ENCODE measurements at regions not wholly inside any gene's neighbourhood (a gene's known extent, or its start where the extent isn't known, plus 50 kb on each side); places are given as distances from the start of the nearest gene placed in this dataset.

GRCh38 chrX:40377684-40378083 lies 203.1 kb upstream of the ATP6AP2 start:
- no peak for DNase-seq (ENCODE audit: low spot score)
- H3K27me3 Mint-ChIP-seq (ENCODE audit: low read depth) = no peaks in the 10 kb centered on the region
- peaks cover 8% of the 10 kb centered on the region for H3K9me3 Mint-ChIP-seq (ENCODE audit: low read depth)
- no peaks in the 10 kb centered on the region for H3K4me1 Mint-ChIP-seq (ENCODE audit: low read depth)
- H3K36me3 Mint-ChIP-seq (ENCODE audit: low read depth) = no peaks in the 10 kb centered on the region
- TF ChIP-seq, protein P1, sequence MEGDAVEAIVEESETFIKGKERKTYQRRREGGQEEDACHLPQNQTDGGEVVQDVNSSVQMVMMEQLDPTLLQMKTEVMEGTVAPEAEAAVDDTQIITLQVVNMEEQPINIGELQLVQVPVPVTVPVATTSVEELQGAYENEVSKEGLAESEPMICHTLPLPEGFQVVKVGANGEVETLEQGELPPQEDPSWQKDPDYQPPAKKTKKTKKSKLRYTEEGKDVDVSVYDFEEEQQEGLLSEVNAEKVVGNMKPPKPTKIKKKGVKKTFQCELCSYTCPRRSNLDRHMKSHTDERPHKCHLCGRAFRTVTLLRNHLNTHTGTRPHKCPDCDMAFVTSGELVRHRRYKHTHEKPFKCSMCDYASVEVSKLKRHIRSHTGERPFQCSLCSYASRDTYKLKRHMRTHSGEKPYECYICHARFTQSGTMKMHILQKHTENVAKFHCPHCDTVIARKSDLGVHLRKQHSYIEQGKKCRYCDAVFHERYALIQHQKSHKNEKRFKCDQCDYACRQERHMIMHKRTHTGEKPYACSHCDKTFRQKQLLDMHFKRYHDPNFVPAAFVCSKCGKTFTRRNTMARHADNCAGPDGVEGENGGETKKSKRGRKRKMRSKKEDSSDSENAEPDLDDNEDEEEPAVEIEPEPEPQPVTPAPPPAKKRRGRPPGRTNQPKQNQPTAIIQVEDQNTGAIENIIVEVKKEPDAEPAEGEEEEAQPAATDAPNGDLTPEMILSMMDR (IDR thresholded peaks at IDR 0.05) = no peak
- no peak overlapping the region for H3K27ac Mint-ChIP-seq (ENCODE audit: unreplicated experiment)
- H3K4me3 Mint-ChIP-seq (ENCODE audit: unreplicated experiment) = no peak overlapping the region

DNA sequence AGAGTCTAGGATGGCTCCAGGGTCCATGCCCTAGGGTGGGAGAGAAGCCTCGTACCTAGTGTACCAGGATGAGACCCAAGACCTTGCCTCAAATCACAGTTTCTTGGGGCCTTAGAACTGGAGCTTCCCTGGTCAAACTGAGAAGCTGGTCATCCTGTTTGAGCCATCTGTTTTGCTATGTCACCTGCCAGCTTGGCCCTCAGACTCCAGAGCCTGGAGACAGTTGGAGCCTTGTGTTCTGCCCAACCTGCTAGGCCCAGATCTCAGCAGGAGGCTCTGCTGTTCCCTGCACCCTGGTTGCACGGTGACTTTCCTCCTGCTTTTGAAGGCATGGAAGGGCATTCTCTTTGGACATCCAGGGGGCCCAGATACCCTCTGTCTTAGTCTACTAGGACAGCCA lies 206.3 kb upstream of the ATP6AP2 start:
- H3K4me1 Mint-ChIP-seq (ENCODE audit: low read depth) = no peaks in the 10 kb centered on the region
- H3K27ac Mint-ChIP-seq (ENCODE audit: unreplicated experiment) = no peak overlapping the region
- TF ChIP-seq, protein P1 (IDR thresholded peaks at IDR 0.05) = no peak
- DNase-seq (ENCODE audit: low spot score) = no peak
- peaks cover 8% of the 10 kb centered on the region for H3K9me3 Mint-ChIP-seq (ENCODE audit: low read depth)
- no peak overlapping the region for H3K4me3 Mint-ChIP-seq (ENCODE audit: unreplicated experiment)
- no peaks in the 10 kb centered on the region for H3K36me3 Mint-ChIP-seq (ENCODE audit: low read depth)
- no peaks in the 10 kb centered on the region for H3K27me3 Mint-ChIP-seq (ENCODE audit: low read depth)

- Mint-ChIP-seq H3K36me3 (ENCODE audit: low read depth) (no peaks in the 10 kb centered on the region), H3K4me1 (ENCODE audit: low read depth) (peaks cover 1% of the 10 kb centered on the region), H3K27me3 (ENCODE audit: low read depth) (no peaks in the 10 kb centered on the region), H3K4me3 (ENCODE audit: unreplicated experiment) (no peak overlapping the region), H3K27ac (ENCODE audit: unreplicated experiment) (no peak overlapping the region), H3K9me3 (ENCODE audit: low read depth) (peaks cover 8% of the 10 kb centered on the region)
- no peak for DNase-seq (ENCODE audit: low spot score)
- TF ChIP-seq, protein P1 (IDR thresholded peaks at IDR 0.05) = no peak
Measured at GRCh38 chrX:40373641-40374040, 207.1 kb upstream of the ATP6AP2 start.

DNA sequence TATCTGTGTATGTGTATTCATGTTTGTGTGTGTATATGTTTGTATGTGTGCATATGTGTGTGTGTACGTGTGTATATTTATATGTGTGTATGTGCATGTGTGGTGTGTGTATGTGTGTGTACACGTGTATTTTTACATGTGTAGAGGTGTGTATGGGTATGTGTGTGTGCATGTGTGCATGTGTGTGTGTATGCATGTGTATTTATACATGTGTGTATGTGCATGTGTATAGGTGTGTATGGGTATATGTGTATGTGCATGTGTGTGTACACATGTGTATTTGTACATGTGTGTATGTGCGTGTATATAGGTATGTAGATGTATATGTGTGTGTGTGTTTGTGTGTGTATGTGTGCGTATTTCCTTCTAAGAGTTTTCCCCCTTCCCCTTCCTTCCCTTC lies 207.7 kb upstream of the ATP6AP2 start:
- no peak for DNase-seq (ENCODE audit: low spot score)
- TF ChIP-seq, protein P1 (IDR thresholded peaks at IDR 0.05) = no peak
- no peaks in the 10 kb centered on the region for H3K27me3 Mint-ChIP-seq (ENCODE audit: low read depth)
- H3K27ac Mint-ChIP-seq (ENCODE audit: unreplicated experiment) = no peak overlapping the region
- no peak overlapping the region for H3K4me3 Mint-ChIP-seq (ENCODE audit: unreplicated experiment)
- peaks cover 5% of the 10 kb centered on the region for H3K4me1 Mint-ChIP-seq (ENCODE audit: low read depth)
- no peaks in the 10 kb centered on the region for H3K36me3 Mint-ChIP-seq (ENCODE audit: low read depth)
- peaks cover 8% of the 10 kb centered on the region for H3K9me3 Mint-ChIP-seq (ENCODE audit: low read depth)

GRCh38 chrX:40371376-40371775 lies 209.4 kb upstream of the ATP6AP2 start:
- Mint-ChIP-seq H3K9me3 (ENCODE audit: low read depth) (peaks cover 3% of the 10 kb centered on the region), H3K27ac (ENCODE audit: unreplicated experiment) (no peak overlapping the region), H3K4me3 (ENCODE audit: unreplicated experiment) (no peak overlapping the region), H3K27me3 (ENCODE audit: low read depth) (no peaks in the 10 kb centered on the region), H3K4me1 (ENCODE audit: low read depth) (peaks cover 5% of the 10 kb centered on the region), H3K36me3 (ENCODE audit: low read depth) (no peaks in the 10 kb centered on the region)
- DNase-seq (ENCODE audit: low spot score) = no peak
- TF ChIP-seq, protein P1 (IDR thresholded peaks at IDR 0.05) = no peak
